Neuronal stem cell (in vitro differentiated cells): ENCODE measurements at regions not wholly inside any gene's neighbourhood (a gene's known extent, or its start where the extent isn't known, plus 50 kb on each side); places are given as distances from the start of the nearest gene placed in this dataset.

ENCODE experiments used
- DNase-seq: peaks from one replicate; pipeline ENCODE4 v3.0.0-alpha.2; 2013; ENCODE audit warnings: low spot score
- H2AFZ ChIP-seq: one replicate; pipeline ENCODE4 v1.6.1; 2013; ENCODE audit warnings: mild to moderate bottlenecking, low read length, inconsistent platforms
- H2AK5ac ChIP-seq: 2 replicates; pipeline ENCODE4 v1.6.1; 2013; ENCODE audit warnings: low read depth, mild to moderate bottlenecking, inconsistent platforms, low read length, moderate library complexity, mixed read lengths
- H2BK120ac ChIP-seq: 2 replicates; pipeline ENCODE4 v1.6.1; 2013; ENCODE audit warnings: low read depth, mild to moderate bottlenecking, inconsistent platforms, low read length, moderate library complexity, mixed read lengths
- H2BK12ac ChIP-seq: one replicate; pipeline ENCODE4 v1.6.1; 2013; ENCODE audit warnings: low read length, inconsistent platforms
- H2BK15ac ChIP-seq: 2 replicates; pipeline ENCODE4 v1.6.1; 2013; ENCODE audit warnings: mild to moderate bottlenecking, low read length, inconsistent platforms, mixed read lengths
- H2BK5ac ChIP-seq: one replicate; pipeline ENCODE4 v1.6.1; 2013; ENCODE audit warnings: inconsistent platforms, mild to moderate bottlenecking, low read length, moderate library complexity
- H3K14ac ChIP-seq: one replicate; pipeline ENCODE4 v1.6.1; 2013; ENCODE audit warnings: low read length, inconsistent platforms
- H3K18ac ChIP-seq: 2 replicates; pipeline ENCODE4 v1.6.1; 2013; ENCODE audit warnings: low read length, inconsistent platforms
- H3K23ac ChIP-seq: 2 replicates; pipeline ENCODE4 v1.6.1; 2013; ENCODE audit warnings: low read depth, mild to moderate bottlenecking, mixed read lengths, low read length, inconsistent platforms; ENCODE audit not compliant: poor library complexity
- H3K27ac ChIP-seq: replicated peaks from 3 replicates; pipeline ENCODE4 v1.5.1; 2013; ENCODE audit warnings: low read length, inconsistent platforms
- H3K27me3 ChIP-seq, 3 experiments: 2 replicates each; pipeline ENCODE4 v1.6.1; 2013; ENCODE audit warnings: low read length in 3 of 3, mild to moderate bottlenecking in 2 of 3, inconsistent platforms in 1 of 3, low read depth in 1 of 3, mixed read lengths in 1 of 3, moderate library complexity in 1 of 3; ENCODE audit not compliant: control insufficient read depth in 3 of 3, insufficient read depth in 3 of 3
- H3K36me3 ChIP-seq, 2 donors: replicated peaks in 1 of 2; 2 replicates each; pipeline ENCODE4 v1.6.1; 2013; ENCODE audit warnings: low read length in 2 of 2; ENCODE audit not compliant: control insufficient read depth in 2 of 2, insufficient read depth in 2 of 2
- H3K4ac ChIP-seq: 2 replicates; pipeline ENCODE4 v1.6.1; 2013; ENCODE audit warnings: inconsistent platforms, mild to moderate bottlenecking, low read length, moderate library complexity
- H3K4me1 ChIP-seq, 2 donors: 1 replicate in 1 of 2; 2 replicates in 1 of 2; pipeline ENCODE4 v1.6.1; 2013; ENCODE audit warnings: low read length in 2 of 2, low read depth in 1 of 2; ENCODE audit not compliant: control insufficient read depth in 2 of 2, insufficient read depth in 1 of 2
- H3K4me2 ChIP-seq: one replicate; pipeline ENCODE4 v1.6.1; 2013; ENCODE audit warnings: mild to moderate bottlenecking, low read length, inconsistent platforms; ENCODE audit not compliant: insufficient read depth, poor library complexity, severe bottlenecking
- H3K4me3 ChIP-seq, 2 donors: 2 replicates each; pipeline ENCODE4 v1.5.1; 2013; ENCODE audit warnings: low read length in 2 of 2, mild to moderate bottlenecking in 2 of 2, inconsistent platforms in 1 of 2, moderate library complexity in 1 of 2
- H3K79me1 ChIP-seq: one replicate; pipeline ENCODE4 v1.6.1; 2013; ENCODE audit warnings: low read depth, mild to moderate bottlenecking, inconsistent platforms, low read length, moderate library complexity
- H3K9ac ChIP-seq: one replicate; pipeline ENCODE4 v1.6.1; 2013; ENCODE audit warnings: mild to moderate bottlenecking, low read depth, low read length, inconsistent platforms; ENCODE audit not compliant: poor library complexity
- H3K9me3 ChIP-seq, 2 donors: replicated peaks in 1 of 2; 2 replicates each; pipeline versions ENCODE3 to v1.6.1; 2013; ENCODE audit warnings: low read length in 2 of 2, mild to moderate bottlenecking in 2 of 2, inconsistent platforms in 1 of 2, low read depth in 1 of 2, mixed read lengths in 1 of 2, moderate library complexity in 1 of 2; ENCODE audit not compliant: control insufficient read depth in 2 of 2, insufficient read depth in 1 of 2
- H4K8ac ChIP-seq: one replicate; pipeline ENCODE4 v1.6.1; 2013; ENCODE audit warnings: low read depth, mild to moderate bottlenecking, inconsistent platforms, low read length, moderate library complexity
- H4K91ac ChIP-seq: one replicate; pipeline ENCODE4 v1.6.1; 2013; ENCODE audit warnings: low read length, low read depth, mild to moderate bottlenecking, inconsistent platforms; ENCODE audit not compliant: poor library complexity
- WGBS, 2 donors: extraction: QIAGEN DNeasy Blood & Tissue Kit; methylation state at CpG; one replicate each; pipeline ENCODE4 v1.1.7; 2013; ENCODE audit warnings: missing lambda C conversion rate in 2 of 2, mixed read lengths in 1 of 2; ENCODE audit not compliant: insufficient read length in 2 of 2, insufficient replicate concordance in 1 of 2; ENCODE audit errors: extremely low coverage in 2 of 2; 5-methylcytosine and 5-hydroxymethylcytosine counted together

DNA sequence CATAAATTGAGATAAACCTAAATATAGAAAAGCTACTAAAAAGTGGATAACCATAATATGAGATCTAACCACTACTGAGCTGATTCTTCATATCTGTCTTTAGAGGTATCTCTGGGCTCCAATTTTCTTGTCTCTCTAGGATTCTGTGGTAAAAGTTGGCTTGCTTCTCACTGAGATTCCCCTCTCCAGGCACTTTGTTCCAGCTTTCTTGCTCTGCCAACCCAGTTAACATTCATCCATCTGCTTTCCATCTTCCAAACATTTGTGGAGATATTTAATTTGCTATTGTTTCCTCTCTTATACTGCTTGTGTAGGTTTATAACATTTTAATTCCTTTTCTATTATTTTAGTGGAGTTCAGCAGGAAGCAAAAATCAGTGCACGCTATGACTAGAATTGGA lies 97.6 kb upstream of the LMCD1 start:
- no peaks in the 10 kb centered on the region for H3K79me1 ChIP-seq
- no peak overlapping the region for H3K23ac ChIP-seq
- H2BK12ac ChIP-seq: no peak overlapping the region
- no peak overlapping the region for H3K9ac ChIP-seq
- no peak overlapping the region for H2BK15ac ChIP-seq
- no peak overlapping the region for H2AFZ ChIP-seq
- no peak overlapping the region for H3K14ac ChIP-seq
- H3K27me3 ChIP-seq: no peaks in the 10 kb centered on the region
- H3K4ac ChIP-seq: no peak overlapping the region
- no CpG with 5 or more reads among the region's 1 CpG for WGBS, 2 donors
- H3K4me1 ChIP-seq: no peaks in the 10 kb centered on the region
- H2AK5ac ChIP-seq: no peak overlapping the region
- H3K4me3 ChIP-seq: no peak overlapping the region
- no peak overlapping the region for H4K91ac ChIP-seq
- no peaks in the 10 kb centered on the region for H3K36me3 ChIP-seq
- no peak overlapping the region for H2BK5ac ChIP-seq
- no peak overlapping the region for H4K8ac ChIP-seq
- no peak overlapping the region for H3K18ac ChIP-seq
- no peak overlapping the region for H3K4me2 ChIP-seq
- no peak for DNase-seq
- H3K9me3 ChIP-seq: peaks cover 4% of the 10 kb centered on the region in 2 donors
- H3K27ac ChIP-seq: no peak overlapping the region
- H2BK120ac ChIP-seq: no peak overlapping the region

- Histone ChIP-seq H3K9ac (no peak overlapping the region), H3K4me3 (no peak overlapping the region), H3K18ac (no peak overlapping the region), H3K23ac (no peak overlapping the region), H2BK15ac (no peak overlapping the region), H3K4me1 (no peaks in the 10 kb centered on the region), H2AK5ac (no peak overlapping the region), H3K4ac (no peak overlapping the region), H2BK120ac (no peak overlapping the region), H3K9me3 (peaks cover 4% of the 10 kb centered on the region in 2 donors), H3K27ac (no peak overlapping the region), H4K8ac (no peak overlapping the region), H3K79me1 (no peaks in the 10 kb centered on the region), H2AFZ (no peak overlapping the region), H3K4me2 (no peak overlapping the region), H4K91ac (no peak overlapping the region), H3K27me3 (no peaks in the 10 kb centered on the region), H3K14ac (no peak overlapping the region), H3K36me3 (no peaks in the 10 kb centered on the region), H2BK5ac (no peak overlapping the region), H2BK12ac (no peak overlapping the region)
- WGBS, 2 donors: no CpG with 5 or more reads among the region's 2 CpGs
- DNase-seq: no peak
Measured at GRCh38 chr3:8405144-8405543, 96.5 kb upstream of the LMCD1 start.

GRCh38 chr3:8406479-8406878 lies 95.1 kb upstream of the LMCD1 start:
- Histone ChIP-seq H3K79me1 (no peaks in the 10 kb centered on the region), H3K4ac (no peak overlapping the region), H3K4me2 (no peak overlapping the region), H4K91ac (no peak overlapping the region), H3K27ac (no peak overlapping the region), H3K4me1 (no peaks in the 10 kb centered on the region), H3K36me3 (no peaks in the 10 kb centered on the region), H2BK5ac (no peak overlapping the region), H2BK120ac (no peak overlapping the region), H3K9ac (no peak overlapping the region), H3K14ac (no peak overlapping the region), H2BK12ac (no peak overlapping the region), H4K8ac (no peak overlapping the region), H2BK15ac (no peak overlapping the region), H3K27me3 (no peaks in the 10 kb centered on the region), H3K18ac (no peak overlapping the region), H3K23ac (no peak overlapping the region), H3K4me3 (no peak overlapping the region), H2AK5ac (no peak overlapping the region), H2AFZ (no peak overlapping the region), H3K9me3 (peaks cover 4% of the 10 kb centered on the region in 2 donors)
- WGBS, 2 donors: no CpG with 5 or more reads among the region's 1 CpG
- DNase-seq: no peak

GRCh38 chr3:8413337-8413926 lies 88.2 kb upstream of the LMCD1 start:
- H3K4me1 ChIP-seq: no peaks in the 10 kb centered on the region
- WGBS, 2 donors: no CpG with 5 or more reads among the region's 7 CpGs
- H3K79me1 ChIP-seq: no peaks in the 10 kb centered on the region

More at GRCh38 chr3:8413337-8413926, 88.2 kb upstream of the LMCD1 start:
- Histone ChIP-seq H3K18ac (no peak overlapping the region), H3K4me3 (no peak overlapping the region), H2BK5ac (no peak overlapping the region), H2BK120ac (no peak overlapping the region), H2AK5ac (no peak overlapping the region), H3K23ac (no peak overlapping the region), H3K14ac (no peak overlapping the region), H3K4me2 (no peak overlapping the region), H3K27ac (no peak overlapping the region), H3K4ac (no peak overlapping the region), H3K36me3 (no peaks in the 10 kb centered on the region), H4K91ac (no peak overlapping the region), H3K9me3 (no peaks in the 10 kb centered on the region), H2BK15ac (no peak overlapping the region), H3K27me3 (no peaks in the 10 kb centered on the region), H4K8ac (no peak overlapping the region), H2BK12ac (no peak overlapping the region), H3K9ac (no peak overlapping the region), H2AFZ (no peak overlapping the region)
- no peak for DNase-seq
